HCT116 (cell line): ENCODE measurements at regions not wholly inside any gene's neighbourhood (a gene's known extent, or its start where the extent isn't known, plus 50 kb on each side); places are given as distances from the start of the nearest gene placed in this dataset.

Source experiments
- CEBPB ChIP-seq: IDR thresholded peaks from 2 replicates; pipeline ENCODE4 v1.6.1; 2012; ENCODE audit warnings: low read depth
- CTCF ChIP-seq, 3 experiments: fragments of 200-600 bp in 1 of 3; sonication (generic) in 1 of 3; IDR thresholded peaks in 2 of 3; conservative IDR thresholded peaks in 1 of 3; 2 replicates each; pipeline ENCODE4 v1.5.1; 2012 to 2017; ENCODE audit warnings: low read depth in 2 of 3, low read length in 2 of 3, antibody characterized with exemption in 1 of 3, borderline replicate concordance in 1 of 3, control low read depth in 1 of 3, mild to moderate bottlenecking in 1 of 3, mixed read lengths in 1 of 3, mixed run types in 1 of 3, moderate library complexity in 1 of 3; ENCODE audit not compliant: insufficient read depth in 1 of 3
- EGR1 ChIP-seq: IDR thresholded peaks from 2 replicates; pipeline ENCODE4 v1.6.1; 2012; ENCODE audit warnings: low read depth
- EZH2 ChIP-seq: fragments of 200-600 bp; sonication (generic); IDR thresholded peaks from 2 replicates; pipeline ENCODE4 v1.6.1; 2017; ENCODE audit warnings: antibody characterized with exemption, mixed run types
- EZH2phosphoT487 ChIP-seq: fragments of 200-600 bp; IDR thresholded peaks from 2 replicates; pipeline ENCODE4 v1.6.1; 2018; ENCODE audit warnings: antibody characterized with exemption, borderline replicate concordance
- FOSL1 ChIP-seq: IDR thresholded peaks from 2 replicates; pipeline ENCODE4 v1.6.1; 2012; ENCODE audit warnings: low read depth
- MAX ChIP-seq: IDR thresholded peaks from 2 replicates; pipeline ENCODE4 v1.6.1; 2012
- POLR2A ChIP-seq: IDR thresholded peaks from 2 replicates; pipeline ENCODE4 v1.7.0; 2011; ENCODE audit warnings: borderline replicate concordance; ENCODE audit not compliant: insufficient read depth, insufficient read length; ENCODE audit errors: extremely low read depth
- POLR2AphosphoS5 ChIP-seq: IDR thresholded peaks from 2 replicates; pipeline ENCODE4 v1.6.1; 2011; ENCODE audit warnings: mild to moderate bottlenecking, low read depth, low read length, moderate library complexity
- RAD21 ChIP-seq: IDR thresholded peaks from 2 replicates; pipeline ENCODE4 v1.6.1; 2012; ENCODE audit warnings: low read depth, mild to moderate bottlenecking
- TCF7L2 ChIP-seq: IDR thresholded peaks from 2 replicates; pipeline ENCODE4 v1.7.0; 2011; ENCODE audit warnings: borderline replicate concordance, inconsistent platforms; ENCODE audit not compliant: insufficient read depth, insufficient read length; ENCODE audit errors: extremely low read depth
- YY1 ChIP-seq: IDR thresholded peaks from 2 replicates; pipeline ENCODE4 v1.6.1; 2011; ENCODE audit warnings: low read length, low read depth, moderate library complexity, mild to moderate bottlenecking; ENCODE audit not compliant: insufficient replicate concordance; ENCODE audit errors: extremely low read depth
- TF ChIP-seq, protein P1 (sequence below): IDR thresholded peaks from 2 replicates; pipeline ENCODE4 v1.6.1; 2012; ENCODE audit warnings: low read depth

- no peak for TF ChIP-seq MAX
- TF ChIP-seq CTCF (IDR thresholded peaks at IDR 0.05 in 2 of 3, conservative IDR thresholded peaks at IDR 0.05 in 1 of 3; ENCODE audit: borderline replicate concordance in 1 of 3, insufficient read depth in 1 of 3, low read depth in 2 of 3, low read length in 2 of 3) = no peak
- TF ChIP-seq, protein P1, sequence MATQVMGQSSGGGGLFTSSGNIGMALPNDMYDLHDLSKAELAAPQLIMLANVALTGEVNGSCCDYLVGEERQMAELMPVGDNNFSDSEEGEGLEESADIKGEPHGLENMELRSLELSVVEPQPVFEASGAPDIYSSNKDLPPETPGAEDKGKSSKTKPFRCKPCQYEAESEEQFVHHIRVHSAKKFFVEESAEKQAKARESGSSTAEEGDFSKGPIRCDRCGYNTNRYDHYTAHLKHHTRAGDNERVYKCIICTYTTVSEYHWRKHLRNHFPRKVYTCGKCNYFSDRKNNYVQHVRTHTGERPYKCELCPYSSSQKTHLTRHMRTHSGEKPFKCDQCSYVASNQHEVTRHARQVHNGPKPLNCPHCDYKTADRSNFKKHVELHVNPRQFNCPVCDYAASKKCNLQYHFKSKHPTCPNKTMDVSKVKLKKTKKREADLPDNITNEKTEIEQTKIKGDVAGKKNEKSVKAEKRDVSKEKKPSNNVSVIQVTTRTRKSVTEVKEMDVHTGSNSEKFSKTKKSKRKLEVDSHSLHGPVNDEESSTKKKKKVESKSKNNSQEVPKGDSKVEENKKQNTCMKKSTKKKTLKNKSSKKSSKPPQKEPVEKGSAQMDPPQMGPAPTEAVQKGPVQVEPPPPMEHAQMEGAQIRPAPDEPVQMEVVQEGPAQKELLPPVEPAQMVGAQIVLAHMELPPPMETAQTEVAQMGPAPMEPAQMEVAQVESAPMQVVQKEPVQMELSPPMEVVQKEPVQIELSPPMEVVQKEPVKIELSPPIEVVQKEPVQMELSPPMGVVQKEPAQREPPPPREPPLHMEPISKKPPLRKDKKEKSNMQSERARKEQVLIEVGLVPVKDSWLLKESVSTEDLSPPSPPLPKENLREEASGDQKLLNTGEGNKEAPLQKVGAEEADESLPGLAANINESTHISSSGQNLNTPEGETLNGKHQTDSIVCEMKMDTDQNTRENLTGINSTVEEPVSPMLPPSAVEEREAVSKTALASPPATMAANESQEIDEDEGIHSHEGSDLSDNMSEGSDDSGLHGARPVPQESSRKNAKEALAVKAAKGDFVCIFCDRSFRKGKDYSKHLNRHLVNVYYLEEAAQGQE = no peak
- TF ChIP-seq POLR2A = no peak
- TF ChIP-seq EGR1 = no peak
- TF ChIP-seq EZH2 = no peak
- no peak for TF ChIP-seq RAD21
- no peak for TF ChIP-seq TCF7L2
- TF ChIP-seq POLR2AphosphoS5 = no peak
- no peak for TF ChIP-seq YY1
- TF ChIP-seq CEBPB = no peak
- TF ChIP-seq EZH2phosphoT487 = no peak
- TF ChIP-seq FOSL1 = no peak
Measured at GRCh38 chr4:187184508-187184907, 460.9 kb upstream of the FAT1 start.
